Midbrain (tissue), 1 donor: ENCODE measurements at regions not wholly inside any gene's neighbourhood (a gene's known extent, or its start where the extent isn't known, plus 50 kb on each side); places are given as distances from the start of the nearest gene placed in this dataset.
"Not testable (repeated sequence)": the region's sequence is repeated elsewhere in the genome, so short reads cannot be mapped to it uniquely, and the experiment has no call there.

Experiments used
- DNase-seq: peaks from one replicate; lab custom pipeline; 2025; lab: John Stamatoyannopoulos, UW

GRCh38 chr15:62409466-62409865 lies 244.4 kb upstream of the C2CD4B start:
- no peak for DNase-seq

- no peak for DNase-seq
These were observed 247.6 kb upstream of the C2CD4B start for GRCh38 chr15:62412686-62413085.

- DNase-seq, result no peak
These were observed 248.1 kb upstream of the C2CD4B start for GRCh38 chr15:62413153-62413552.

- no peak for DNase-seq
These were observed 248.7 kb upstream of the C2CD4B start for GRCh38 chr15:62413786-62414185.

GRCh38 chr15:62415498-62415897 lies 250.4 kb upstream of the C2CD4B start:
- no peak for DNase-seq

- DNase-seq, result no peak
These were observed 251.4 kb upstream of the C2CD4B start for GRCh38 chr15:62416526-62416925.

GRCh38 chr15:62417439-62417838 lies 252.4 kb upstream of the C2CD4B start:
- DNase-seq, result no peak

GRCh38 chr15:62418496-62418895 lies 253.4 kb upstream of the C2CD4B start:
- not testable (repeated sequence) for DNase-seq

- no peak for DNase-seq
These were observed 254.1 kb upstream of the C2CD4B start for GRCh38 chr15:62419192-62419591.

- DNase-seq, result not testable (repeated sequence)
These were observed 255.3 kb upstream of the C2CD4B start for GRCh38 chr15:62420371-62420770.

- DNase-seq, result no peak
These were observed 256.2 kb upstream of the C2CD4B start for GRCh38 chr15:62421289-62421688.

GRCh38 chr15:62426387-62426956 lies 261.4 kb upstream of the C2CD4B start:
- no peak for DNase-seq

GRCh38 chr15:62428259-62428658 lies 263.2 kb upstream of the C2CD4B start:
- DNase-seq, result no peak

GRCh38 chr15:62428851-62429598 lies 263.9 kb upstream of the C2CD4B start:
- DNase-seq, result no peak

GRCh38 chr15:62430056-62430455 lies 265.0 kb upstream of the C2CD4B start:
- no peak for DNase-seq

- DNase-seq, result no peak
These were observed 265.5 kb upstream of the C2CD4B start for GRCh38 chr15:62430552-62430951.

GRCh38 chr15:62431008-62431797 lies 266.1 kb upstream of the C2CD4B start:
- no peak for DNase-seq

- DNase-seq, result no peak
These were observed 266.7 kb upstream of the C2CD4B start for GRCh38 chr15:62431817-62432216.

GRCh38 chr15:62432702-62433398 lies 267.8 kb upstream of the C2CD4B start:
- DNase-seq, result no peak

GRCh38 chr15:62436235-62436634 lies 271.1 kb upstream of the C2CD4B start:
- DNase-seq, result no peak

GRCh38 chr15:62437753-62438152 lies 272.7 kb upstream of the C2CD4B start:
- no peak for DNase-seq

- DNase-seq, result no peak
These were observed 274.5 kb upstream of the C2CD4B start for GRCh38 chr15:62439543-62440016.
